GM12878 (cell line): ENCODE measurements at regions not wholly inside any gene's neighbourhood (a gene's known extent, or its start where the extent isn't known, plus 50 kb on each side); places are given as distances from the start of the nearest gene placed in this dataset.

ENCODE experiments used
- ATAC-seq: fragments of 200-7000 bp; cut with Tn5 transposase; 3 replicates; pipeline ENCODE4 v1.9.1; 2020; ENCODE audit warnings: mild to moderate bottlenecking, moderate library complexity
- BruUV-seq: library from RNA; stranded (reverse); fragments of 400-500 nt; replicated peaks from 2 replicates; lab custom pipeline; 2021; lab: Mats Ljungman, UMichigan
- CTCF ChIA-PET: fragments of 300-600 bp; sonication (Branson Sonifier 250); formaldehyde crosslinking; extraction: SDS; loops from one replicate; lab custom pipeline; 2021; ENCODE audit warnings: inconsistent platforms; lab: Yijun Ruan, JAX
- POLR2A ChIA-PET: fragments of 350-600 bp; formaldehyde crosslinking; extraction: SDS; loops from one replicate; lab custom pipeline; 2021; ENCODE audit warnings: inconsistent platforms; lab: Charles Lee
- RAD21 ChIA-PET: fragments of 300-600 bp; sonication (Branson Sonifier 250); formaldehyde crosslinking; loops from one replicate; lab custom pipeline; 2023; ENCODE audit warnings: antibody characterized with exemption; ENCODE audit not compliant: unreplicated experiment; lab: Charles Lee
- SMC1A ChIA-PET: fragments of 300-600 bp; sonication (Branson Sonifier 250); formaldehyde crosslinking; loops from one replicate; lab custom pipeline; 2023; ENCODE audit not compliant: unreplicated experiment, uncharacterized antibody; lab: Charles Lee
- DNase-seq: peaks from one replicate; pipeline ENCODE4 v3.0.0-alpha.2; 2011; ENCODE audit warnings: low read depth, low spot score
- FAIRE-seq: peaks from 3 replicates; lab custom pipeline; 2011; peaks lifted over from hg19 to GRCh38; lab: Jason Lieb, UNC
- H2AFZ ChIP-seq: 2 replicates; pipeline ENCODE4 v1.6.0; 2011; ENCODE audit warnings: low read depth, low read length, control low read depth; ENCODE audit not compliant: control insufficient read depth
- H3K27ac ChIP-seq: 2 replicates; pipeline ENCODE4 v1.5.1; 2011; ENCODE audit warnings: control low read depth; ENCODE audit not compliant: control insufficient read depth, insufficient read depth
- H3K27me3 ChIP-seq, 2 experiments: replicated peaks in 1 of 2; 2 replicates each; pipeline versions ENCODE4 v1.6.0 to v1.6.1; 2011; ENCODE audit warnings: low read length in 1 of 2; ENCODE audit not compliant: control insufficient read depth in 2 of 2, insufficient read depth in 2 of 2
- H3K36me3 ChIP-seq, 2 experiments: 2 replicates each; pipeline ENCODE4 v1.5.1; 2011; ENCODE audit warnings: low read length in 1 of 2; ENCODE audit not compliant: control insufficient read depth in 2 of 2, insufficient read depth in 2 of 2
- H3K4me1 ChIP-seq: 2 replicates; pipeline ENCODE4 v1.6.1; 2011; ENCODE audit warnings: mild to moderate bottlenecking, low read length, moderate library complexity, mixed read lengths; ENCODE audit not compliant: control insufficient read depth, insufficient read depth
- H3K4me2 ChIP-seq: 2 replicates; pipeline ENCODE4 v1.6.0; 2011; ENCODE audit warnings: control low read depth; ENCODE audit not compliant: control insufficient read depth, insufficient read depth
- H3K4me3 ChIP-seq: fragments of 200-600 bp; sonication (generic); 2 replicates; pipeline ENCODE4 v1.5.1; 2016
- H3K79me2 ChIP-seq: 2 replicates; pipeline ENCODE4 v1.6.0; 2011; ENCODE audit warnings: low read length; ENCODE audit not compliant: control insufficient read depth, insufficient read depth
- H3K9ac ChIP-seq: 2 replicates; pipeline ENCODE4 v1.8.0; 2011; ENCODE audit warnings: low read length, control low read depth, mixed read lengths; ENCODE audit not compliant: control insufficient read depth, insufficient read depth
- H3K9me3 ChIP-seq: replicated peaks from 3 replicates; pipeline ENCODE4 v1.5.1; 2011; ENCODE audit warnings: mild to moderate bottlenecking, low read length; ENCODE audit not compliant: control insufficient read depth, insufficient read depth
- H4K20me1 ChIP-seq: 2 replicates; pipeline ENCODE4 v1.6.0; 2011; ENCODE audit not compliant: control insufficient read depth, insufficient read depth
- BCL11A ChIP-seq: IDR thresholded peaks from 2 replicates; pipeline ENCODE4 v1.6.1; 2011; ENCODE audit warnings: low read depth, low read length
- ESRRA ChIP-seq: IDR thresholded peaks from 2 replicates; pipeline ENCODE4 v1.6.1; 2012; ENCODE audit warnings: mild to moderate bottlenecking, low read length, improper control_type of control experiment
- FOXM1 ChIP-seq: IDR thresholded peaks from 2 replicates; pipeline ENCODE4 v1.6.1; 2012; ENCODE audit warnings: low read depth, mild to moderate bottlenecking, inconsistent platforms, low read length, moderate library complexity
- KLF5 ChIP-seq: fragments of 450-650 bp; IDR thresholded peaks from 2 replicates; pipeline ENCODE4 v1.6.1; 2014; ENCODE audit warnings: mild to moderate bottlenecking; ENCODE audit not compliant: partially characterized antibody
- SMAD1 ChIP-seq: fragments of 450-650 bp; IDR thresholded peaks from 2 replicates; pipeline ENCODE4 v1.6.1; 2018; ENCODE audit warnings: mild to moderate bottlenecking, low read depth; ENCODE audit not compliant: partially characterized antibody
- STAT1 ChIP-seq: fragments of 450-650 bp; conservative IDR thresholded peaks from 2 replicates; pipeline ENCODE4 v1.6.1; 2014; ENCODE audit warnings: antibody characterized with exemption, mild to moderate bottlenecking
- ZSCAN29 ChIP-seq: fragments of 450-650 bp; IDR thresholded peaks from 2 replicates; pipeline ENCODE4 v1.6.1; 2017; ENCODE audit warnings: mild to moderate bottlenecking, moderate library complexity
- WGBS: methylation state at CpG from one replicate; pipeline ENCODE4 v1.1.6; 2016; ENCODE audit warnings: low lambda C conversion rate; ENCODE audit not compliant: insufficient replicate concordance, insufficient coverage; ENCODE audit errors: missing lambda C conversion rate; 5-methylcytosine and 5-hydroxymethylcytosine counted together
- in situ Hi-C: fragments of 300-500 bp; cut with MboI; formaldehyde crosslinking; loops from 9 replicates; pipeline ENCODE4 v1.14.3; 2018; ENCODE audit warnings: mixed read lengths
- intact Hi-C: fragments of 100-400 bp; cut with micrococcal nuclease; formaldehyde crosslinking; loops from one replicate; pipeline ENCODE4 v1.14.2; 2022; ENCODE audit not compliant: unreplicated experiment

GRCh38 chr7:16265863-16266458 is 155.4 kb downstream of the CRPPA start (continued):
- TF ChIP-seq SMAD1: no peak
- no peak for TF ChIP-seq KLF5
- TF ChIP-seq, all 136 proteins: peak for 0

GRCh38 chr7:16264823-16265804 is 156.2 kb downstream of the CRPPA start:
- H3K27me3 ChIP-seq: no peaks in the 10 kb centered on the region
- ChIA-PET CTCF (no interaction called here), SMC1A (no interaction called here), POLR2A (no interaction called here), RAD21 (no interaction called here)
- no peak overlapping the region for H3K4me2 ChIP-seq
- no peak overlapping the region for H3K9ac ChIP-seq
- H3K9me3 ChIP-seq: no peaks in the 10 kb centered on the region
- H3K36me3 ChIP-seq: no peaks in the 10 kb centered on the region
- no peaks in the 10 kb centered on the region for H3K79me2 ChIP-seq
- FAIRE-seq (no peak), DNase-seq (no peak), ATAC-seq (no peak)
- 19% methylated on average over 7 of the region's 7 CpGs for WGBS
- H3K4me3 ChIP-seq: no peak overlapping the region
- in situ Hi-C loops (no loop called here), intact Hi-C loops (no loop called here)
- H3K27ac ChIP-seq: no peak overlapping the region
- TF ChIP-seq BCL11A: no peak
- no peak for TF ChIP-seq KLF5
- TF ChIP-seq ZSCAN29: no peak
- TF ChIP-seq ESRRA: no peak
- TF ChIP-seq FOXM1: no peak
- no peak for TF ChIP-seq STAT1
- H4K20me1 ChIP-seq: no peaks in the 10 kb centered on the region
- no peak overlapping the region for H2AFZ ChIP-seq
- H3K4me1 ChIP-seq: no peaks in the 10 kb centered on the region
- BruUV-seq: no TSS peak
